Suprapubic skin (tissue), 4 donors: ENCODE measurements at regions not wholly inside any gene's neighbourhood (a gene's known extent, or its start where the extent isn't known, plus 50 kb on each side); places are given as distances from the start of the nearest gene placed in this dataset.

Source experiments
- DNase-seq, 2 donors: peaks; one replicate each; pipeline ENCODE4 v3.0.0-alpha.2; 2019; ENCODE audit warnings: low spot score in 2 of 2
- H3K27ac ChIP-seq: fragments of 200-600 bp; sonication (generic); one replicate; pipeline ENCODE4 v1.5.1; 2019
- H3K27me3 ChIP-seq: fragments of 200-600 bp; sonication (generic); one replicate; pipeline ENCODE4 v1.5.1; 2019
- H3K36me3 ChIP-seq: fragments of 200-600 bp; sonication (generic); one replicate; pipeline ENCODE4 v1.5.1; 2019
- H3K4me1 ChIP-seq: fragments of 200-600 bp; sonication (generic); one replicate; pipeline ENCODE4 v1.5.1; 2019
- H3K4me3 ChIP-seq: fragments of 200-600 bp; sonication (generic); one replicate; pipeline ENCODE4 v1.5.1; 2019; ENCODE audit warnings: mild to moderate bottlenecking
- H3K9me3 ChIP-seq: fragments of 200-600 bp; sonication (generic); one replicate; pipeline ENCODE4 v1.5.1; 2019
- EP300 ChIP-seq: sonication (generic); formaldehyde crosslinking; IDR thresholded peaks from one replicate; pipeline ENCODE4 v1.6.1; 2017; ENCODE audit warnings: antibody characterized with exemption
- POLR2A ChIP-seq, 2 donors: fragments of 450-650 bp; IDR thresholded peaks; one replicate each; pipeline ENCODE4 v1.6.1; 2017; ENCODE audit warnings: antibody characterized with exemption in 2 of 2, mild to moderate bottlenecking in 2 of 2, moderate library complexity in 2 of 2
- POLR2AphosphoS5 ChIP-seq, 3 donors: sonication (generic); formaldehyde crosslinking; IDR thresholded peaks; one replicate each; pipeline ENCODE4 v1.6.1; 2017; ENCODE audit warnings: antibody characterized with exemption in 3 of 3
- WGBS: methylation state at CpG from one replicate; pipeline ENCODE4 v1.1.5; 2018; 5-methylcytosine and 5-hydroxymethylcytosine counted together
- TF ChIP-seq, protein P1 (sequence below), 2 donors: fragments of 200-600 bp in 1 of 2; fragments of 450-650 bp in 1 of 2; sonication (generic) in 1 of 2; IDR thresholded peaks; one replicate each; pipeline ENCODE4 v1.5.1; 2016 to 2019; ENCODE audit warnings: antibody characterized with exemption in 2 of 2, mild to moderate bottlenecking in 1 of 2, moderate library complexity in 1 of 2

DNA sequence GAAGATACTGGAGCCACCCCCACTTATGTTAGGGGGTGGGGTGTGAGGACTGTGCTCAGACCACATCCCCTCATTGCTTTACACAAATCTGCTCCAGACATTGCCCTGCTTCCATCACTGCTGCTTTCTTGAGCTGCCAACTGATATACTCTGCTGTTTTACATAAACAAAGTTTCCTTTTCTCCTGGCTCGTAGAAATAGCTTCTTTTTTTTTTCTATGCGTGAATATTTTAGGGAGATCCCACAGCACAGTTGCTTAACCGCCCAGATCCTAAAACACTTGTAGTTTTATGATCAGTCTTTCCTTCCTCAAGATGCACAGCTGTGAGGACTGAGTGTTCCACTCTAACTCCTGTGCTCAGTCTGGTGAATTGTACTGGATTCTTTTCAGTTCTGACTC lies 768.4 kb downstream of the PCDH18 start:
- no peaks in the 10 kb centered on the region for H3K36me3 ChIP-seq
- H3K27ac ChIP-seq: no peak overlapping the region
- H3K4me1 ChIP-seq: no peaks in the 10 kb centered on the region
- TF ChIP-seq POLR2AphosphoS5 (IDR thresholded peaks at IDR 0.05): no peak
- TF ChIP-seq, protein P1, sequence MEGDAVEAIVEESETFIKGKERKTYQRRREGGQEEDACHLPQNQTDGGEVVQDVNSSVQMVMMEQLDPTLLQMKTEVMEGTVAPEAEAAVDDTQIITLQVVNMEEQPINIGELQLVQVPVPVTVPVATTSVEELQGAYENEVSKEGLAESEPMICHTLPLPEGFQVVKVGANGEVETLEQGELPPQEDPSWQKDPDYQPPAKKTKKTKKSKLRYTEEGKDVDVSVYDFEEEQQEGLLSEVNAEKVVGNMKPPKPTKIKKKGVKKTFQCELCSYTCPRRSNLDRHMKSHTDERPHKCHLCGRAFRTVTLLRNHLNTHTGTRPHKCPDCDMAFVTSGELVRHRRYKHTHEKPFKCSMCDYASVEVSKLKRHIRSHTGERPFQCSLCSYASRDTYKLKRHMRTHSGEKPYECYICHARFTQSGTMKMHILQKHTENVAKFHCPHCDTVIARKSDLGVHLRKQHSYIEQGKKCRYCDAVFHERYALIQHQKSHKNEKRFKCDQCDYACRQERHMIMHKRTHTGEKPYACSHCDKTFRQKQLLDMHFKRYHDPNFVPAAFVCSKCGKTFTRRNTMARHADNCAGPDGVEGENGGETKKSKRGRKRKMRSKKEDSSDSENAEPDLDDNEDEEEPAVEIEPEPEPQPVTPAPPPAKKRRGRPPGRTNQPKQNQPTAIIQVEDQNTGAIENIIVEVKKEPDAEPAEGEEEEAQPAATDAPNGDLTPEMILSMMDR (IDR thresholded peaks at IDR 0.05): no peak
- no peak for TF ChIP-seq EP300
- TF ChIP-seq POLR2A (IDR thresholded peaks at IDR 0.05): no peak
- WGBS: 46% methylated on average over 3 of the region's 3 CpGs
- H3K27me3 ChIP-seq: no peaks in the 10 kb centered on the region
- no peaks in the 10 kb centered on the region for H3K9me3 ChIP-seq
- no peak for DNase-seq
- H3K4me3 ChIP-seq: no peak overlapping the region

DNA sequence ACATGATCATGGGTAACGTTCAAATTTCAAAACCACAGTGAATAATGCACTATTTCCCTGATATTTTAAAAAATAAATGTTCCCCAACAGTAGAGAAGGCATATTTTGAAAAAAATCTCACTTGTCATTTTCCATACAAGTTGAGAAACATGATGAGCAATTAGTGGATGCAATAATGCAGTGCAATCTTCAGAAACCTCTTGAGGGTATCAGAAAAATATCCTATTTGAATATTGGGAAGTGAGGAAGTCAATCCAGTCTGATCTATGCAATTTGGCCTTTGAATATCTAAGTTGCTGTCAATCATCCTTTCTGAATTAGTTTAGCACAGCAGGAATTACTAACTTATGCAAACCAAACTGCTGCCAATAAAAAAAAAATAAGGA lies 776.8 kb downstream of the PCDH18 start:
- TF ChIP-seq POLR2A (IDR thresholded peaks at IDR 0.05) (no peak), EP300 (no peak), POLR2AphosphoS5 (IDR thresholded peaks at IDR 0.05) (no peak)
- TF ChIP-seq, protein P1 (IDR thresholded peaks at IDR 0.05): no peak
- no peak overlapping the region for H3K27ac ChIP-seq
- DNase-seq: no peak
- no peaks in the 10 kb centered on the region for H3K36me3 ChIP-seq
- 70% methylated on average over 1 of the region's 1 CpG for WGBS
- no peak overlapping the region for H3K4me3 ChIP-seq
- H3K9me3 ChIP-seq: no peaks in the 10 kb centered on the region
- H3K27me3 ChIP-seq: no peaks in the 10 kb centered on the region
- H3K4me1 ChIP-seq: no peaks in the 10 kb centered on the region

DNA sequence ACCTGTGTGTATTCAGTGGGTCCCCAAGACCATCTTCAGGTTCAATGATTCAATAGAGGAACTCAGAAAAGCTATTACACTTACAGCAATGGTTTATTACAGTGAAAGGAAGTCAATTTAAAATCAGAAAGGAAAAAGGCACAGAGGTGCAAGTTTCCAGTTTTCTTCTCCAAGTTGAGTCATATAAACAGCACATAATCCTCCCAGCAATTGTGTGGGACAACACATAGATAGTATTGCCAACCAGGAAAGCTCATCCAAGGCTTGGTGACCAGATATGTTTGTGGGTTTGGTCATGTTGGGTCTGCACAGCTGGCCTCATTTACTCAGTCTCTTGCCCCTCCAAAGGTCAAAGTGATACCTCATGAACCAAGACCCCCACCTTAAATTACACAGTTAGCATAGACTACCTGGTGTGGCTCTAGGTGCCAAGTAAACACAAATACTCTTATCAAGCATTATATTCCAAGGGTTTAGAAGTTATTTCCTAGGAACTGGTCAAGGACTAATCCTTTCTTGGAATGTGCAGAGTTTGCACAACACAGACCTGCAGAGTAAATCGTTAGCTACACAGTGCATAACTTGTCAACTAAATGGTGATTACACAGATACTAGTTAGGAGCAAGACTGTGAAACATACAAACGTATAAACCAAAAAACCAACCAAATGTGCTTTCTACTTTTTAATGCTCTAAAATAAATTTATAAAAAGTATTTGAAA lies 777.3 kb downstream of the PCDH18 start:
- no peak for TF ChIP-seq POLR2A (IDR thresholded peaks at IDR 0.05)
- TF ChIP-seq EP300: no peak
- no peak for TF ChIP-seq POLR2AphosphoS5 (IDR thresholded peaks at IDR 0.05)
- TF ChIP-seq, protein P1 (IDR thresholded peaks at IDR 0.05): no peak

DNA sequence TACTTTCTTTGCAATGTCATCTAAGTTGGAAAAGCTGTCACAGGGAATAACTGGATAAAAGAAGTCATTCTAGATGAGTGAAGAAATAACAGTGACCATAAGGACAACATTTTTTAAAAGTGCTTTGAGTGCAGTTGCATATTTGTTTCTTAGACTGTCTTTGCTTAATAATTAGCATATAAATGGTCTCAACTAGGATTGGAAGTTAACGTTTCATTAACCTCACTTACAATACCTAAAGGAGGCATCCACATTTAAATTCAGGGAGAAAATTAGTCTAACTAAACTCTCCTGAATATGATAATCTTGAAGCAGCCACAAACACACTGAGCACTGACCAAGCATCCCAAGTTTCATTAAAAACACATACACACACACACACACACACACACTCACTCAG lies 780.7 kb downstream of the PCDH18 start:
- no peaks in the 10 kb centered on the region for H3K27me3 ChIP-seq
- no peaks in the 10 kb centered on the region for H3K9me3 ChIP-seq
- TF ChIP-seq POLR2A (IDR thresholded peaks at IDR 0.05) (no peak), POLR2AphosphoS5 (IDR thresholded peaks at IDR 0.05) (no peak), EP300 (no peak)
- no peaks in the 10 kb centered on the region for H3K4me1 ChIP-seq
- 41% methylated on average over 1 of the region's 1 CpG for WGBS
- H3K36me3 ChIP-seq: no peaks in the 10 kb centered on the region
- no peak for DNase-seq
- H3K4me3 ChIP-seq: no peak overlapping the region
- H3K27ac ChIP-seq: no peak overlapping the region

More for the DNA sequence above, 777.3 kb downstream of the PCDH18 start:
- Histone ChIP-seq H3K4me1 (no peaks in the 10 kb centered on the region), H3K27me3 (no peaks in the 10 kb centered on the region), H3K9me3 (no peaks in the 10 kb centered on the region), H3K4me3 (no peak overlapping the region), H3K27ac (no peak overlapping the region), H3K36me3 (no peaks in the 10 kb centered on the region)
- WGBS: 83% methylated on average over 2 of the region's 2 CpGs
- DNase-seq: no peak

DNA sequence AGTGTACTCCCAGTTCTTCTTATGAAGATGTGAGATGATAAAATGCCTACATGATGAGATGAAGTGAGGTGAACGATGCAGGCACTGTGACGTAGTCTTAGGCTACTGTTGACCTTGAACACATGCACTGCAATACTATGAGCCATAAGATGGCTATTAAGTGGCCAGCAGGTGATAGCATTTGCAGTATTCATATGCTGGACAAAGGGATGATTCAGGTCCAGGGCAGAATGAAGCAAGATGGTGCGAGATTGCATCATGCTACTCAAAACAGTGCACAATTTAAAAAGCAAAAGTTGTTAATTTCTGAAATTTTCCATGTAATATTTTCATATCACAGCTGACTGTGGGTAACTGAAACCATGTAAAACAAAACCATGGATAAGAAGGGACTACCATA lies 781.4 kb downstream of the PCDH18 start:
- no peaks in the 10 kb centered on the region for H3K9me3 ChIP-seq
- TF ChIP-seq POLR2AphosphoS5 (IDR thresholded peaks at IDR 0.05) (no peak), EP300 (no peak), POLR2A (IDR thresholded peaks at IDR 0.05) (no peak)
- TF ChIP-seq, protein P1 (IDR thresholded peaks at IDR 0.05): no peak
- H3K27me3 ChIP-seq: no peaks in the 10 kb centered on the region
- H3K36me3 ChIP-seq: no peaks in the 10 kb centered on the region
- DNase-seq: no peak
- no peak overlapping the region for H3K4me3 ChIP-seq
- 91% methylated on average over 3 of the region's 3 CpGs for WGBS
- H3K4me1 ChIP-seq: no peaks in the 10 kb centered on the region
- no peak overlapping the region for H3K27ac ChIP-seq
